WERI-Rb-1 (cell line): ENCODE measurements at regions not wholly inside any gene's neighbourhood (a gene's known extent, or its start where the extent isn't known, plus 50 kb on each side); places are given as distances from the start of the nearest gene placed in this dataset.

Experiments used
- DNase-seq: peaks from one replicate; pipeline ENCODE4 v3.0.0-alpha.2; 2020
- H3K27ac ChIP-seq: fragments of 250-450 bp; sonication (Bioruptor Pico); 2 replicates; pipeline ENCODE4 v1.5.1; 2020; ENCODE audit warnings: mild to moderate bottlenecking, moderate library complexity
- H3K27me3 ChIP-seq: fragments of 250-450 bp; sonication (Bioruptor Pico); 2 replicates; pipeline ENCODE4 v1.5.1; 2021; ENCODE audit warnings: mild to moderate bottlenecking, low read depth, moderate library complexity; ENCODE audit not compliant: insufficient read depth, severe bottlenecking
- H3K36me3 ChIP-seq: fragments of 250-450 bp; sonication (Bioruptor Pico); 2 replicates; pipeline ENCODE4 v1.5.1; 2020; ENCODE audit warnings: mild to moderate bottlenecking, moderate library complexity
- H3K4me3 ChIP-seq: 2 replicates; pipeline ENCODE4 v1.5.1; 2011; ENCODE audit warnings: low read depth, mild to moderate bottlenecking, control low read depth, low read length
- H3K9me3 ChIP-seq: fragments of 250-450 bp; sonication (Bioruptor Pico); 2 replicates; pipeline ENCODE4 v1.5.1; 2021; ENCODE audit warnings: mild to moderate bottlenecking, moderate library complexity; ENCODE audit not compliant: severe bottlenecking
- TF ChIP-seq, protein P1 (sequence below): IDR thresholded peaks from 2 replicates; pipeline ENCODE4 v1.5.1; 2011; ENCODE audit warnings: low read depth, mild to moderate bottlenecking, control low read depth, inconsistent platforms, low read length

DNA sequence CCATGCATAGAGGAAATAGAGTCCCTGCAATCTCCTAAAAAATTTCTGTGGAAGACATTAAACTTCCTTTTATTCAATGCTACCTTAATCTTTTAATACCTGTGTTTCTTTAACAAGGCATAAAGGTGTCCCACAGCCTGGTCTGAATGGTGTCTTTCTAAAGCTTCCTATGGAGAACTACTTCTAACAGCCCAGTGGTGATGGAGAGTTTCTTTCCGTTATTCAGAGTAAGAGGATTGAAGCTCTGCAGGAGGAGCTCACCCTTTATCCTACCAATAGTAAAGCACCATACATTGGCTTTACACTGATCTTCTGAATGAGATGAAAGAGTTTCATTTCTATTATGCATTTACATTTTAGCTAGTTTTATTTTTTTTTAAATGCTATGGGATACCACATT lies 1362.4 kb upstream of the ADGRL3 start:
- H3K9me3 ChIP-seq = peaks cover 7% of the 10 kb centered on the region
- no peak for DNase-seq
- H3K27me3 ChIP-seq = no peaks in the 10 kb centered on the region
- TF ChIP-seq, protein P1, sequence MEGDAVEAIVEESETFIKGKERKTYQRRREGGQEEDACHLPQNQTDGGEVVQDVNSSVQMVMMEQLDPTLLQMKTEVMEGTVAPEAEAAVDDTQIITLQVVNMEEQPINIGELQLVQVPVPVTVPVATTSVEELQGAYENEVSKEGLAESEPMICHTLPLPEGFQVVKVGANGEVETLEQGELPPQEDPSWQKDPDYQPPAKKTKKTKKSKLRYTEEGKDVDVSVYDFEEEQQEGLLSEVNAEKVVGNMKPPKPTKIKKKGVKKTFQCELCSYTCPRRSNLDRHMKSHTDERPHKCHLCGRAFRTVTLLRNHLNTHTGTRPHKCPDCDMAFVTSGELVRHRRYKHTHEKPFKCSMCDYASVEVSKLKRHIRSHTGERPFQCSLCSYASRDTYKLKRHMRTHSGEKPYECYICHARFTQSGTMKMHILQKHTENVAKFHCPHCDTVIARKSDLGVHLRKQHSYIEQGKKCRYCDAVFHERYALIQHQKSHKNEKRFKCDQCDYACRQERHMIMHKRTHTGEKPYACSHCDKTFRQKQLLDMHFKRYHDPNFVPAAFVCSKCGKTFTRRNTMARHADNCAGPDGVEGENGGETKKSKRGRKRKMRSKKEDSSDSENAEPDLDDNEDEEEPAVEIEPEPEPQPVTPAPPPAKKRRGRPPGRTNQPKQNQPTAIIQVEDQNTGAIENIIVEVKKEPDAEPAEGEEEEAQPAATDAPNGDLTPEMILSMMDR = no peak
- peak overlapping the region; percentile 54 for H3K27ac ChIP-seq
- no peak overlapping the region for H3K4me3 ChIP-seq
- H3K36me3 ChIP-seq = no peaks in the 10 kb centered on the region

DNA sequence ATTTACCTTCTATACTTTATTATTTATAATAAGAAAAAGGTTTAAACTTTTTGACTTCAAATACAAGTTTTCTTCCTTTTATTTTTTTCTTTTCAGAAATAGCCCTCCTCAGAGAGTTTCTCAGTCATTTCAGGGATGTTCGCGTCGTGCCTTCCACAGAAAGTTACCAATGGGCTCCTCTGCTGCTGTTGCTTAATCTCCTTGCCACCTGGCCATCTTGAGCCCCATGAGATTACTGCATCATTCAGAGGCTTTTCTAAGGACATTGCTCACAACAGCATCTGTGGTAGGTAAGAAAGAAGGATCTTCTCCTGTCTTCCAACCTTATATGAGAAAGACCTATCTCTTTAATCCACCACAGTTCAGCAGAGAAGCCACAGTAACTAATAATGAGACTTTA lies 1361.9 kb upstream of the ADGRL3 start:
- TF ChIP-seq, protein P1 = no peak
- H3K27me3 ChIP-seq = no peaks in the 10 kb centered on the region

DNA sequence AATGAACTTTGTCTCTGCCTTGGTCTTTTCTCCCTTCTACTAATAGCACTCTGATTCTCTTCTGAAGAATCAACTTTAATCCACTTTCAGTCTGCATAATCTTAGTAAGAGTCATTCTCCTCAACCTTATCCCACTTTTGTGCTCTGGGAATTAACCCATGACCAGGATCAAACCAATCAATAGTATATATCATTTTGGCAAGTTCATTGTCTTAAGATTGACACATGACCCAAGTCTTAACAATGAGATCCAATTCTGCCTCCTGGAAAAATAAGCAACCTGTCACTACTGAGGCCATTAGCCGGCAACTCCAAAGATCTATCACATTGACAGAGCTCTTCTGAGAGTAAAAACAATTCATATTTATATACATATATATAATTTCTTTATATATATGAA lies 1358.4 kb upstream of the ADGRL3 start:
- H3K27ac ChIP-seq = no peak overlapping the region
- no peaks in the 10 kb centered on the region for H3K27me3 ChIP-seq
- no peak overlapping the region for H3K4me3 ChIP-seq
- no peak for DNase-seq
- TF ChIP-seq, protein P1 = no peak
- H3K9me3 ChIP-seq = peaks cover 14% of the 10 kb centered on the region
- no peaks in the 10 kb centered on the region for H3K36me3 ChIP-seq

More for the DNA sequence above, 1361.9 kb upstream of the ADGRL3 start:
- peak; percentile 69 for DNase-seq
- no peak overlapping the region for H3K4me3 ChIP-seq
- peak overlapping the region; percentile 54 for H3K27ac ChIP-seq
- peaks cover 7% of the 10 kb centered on the region for H3K9me3 ChIP-seq
- H3K36me3 ChIP-seq = no peaks in the 10 kb centered on the region

DNA sequence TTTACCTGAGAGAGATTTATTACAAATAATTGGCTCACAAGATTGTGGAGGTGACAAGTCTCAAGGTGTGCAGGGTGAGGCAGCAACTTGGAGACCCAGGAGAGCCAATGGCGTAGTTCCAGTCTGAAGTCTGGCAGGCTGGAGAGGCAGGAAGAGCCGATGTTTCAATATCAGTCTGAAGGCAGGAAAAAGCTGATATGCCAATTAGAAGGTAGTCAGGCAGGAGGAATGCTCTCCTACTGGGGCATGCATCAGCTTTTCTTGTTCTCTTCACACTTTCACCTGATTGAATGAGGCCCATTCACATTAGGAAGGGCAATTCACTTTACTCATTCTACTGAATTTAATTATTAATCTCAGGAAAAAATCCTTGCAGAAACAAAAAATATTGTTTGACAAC lies 1351.7 kb upstream of the ADGRL3 start:
- DNase-seq = no peak
- Histone ChIP-seq H3K36me3 (no peaks in the 10 kb centered on the region), H3K27me3 (no peaks in the 10 kb centered on the region), H3K27ac (no peak overlapping the region), H3K4me3 (no peak overlapping the region), H3K9me3 (peaks cover 5% of the 10 kb centered on the region)
- TF ChIP-seq, protein P1 = no peak

DNA sequence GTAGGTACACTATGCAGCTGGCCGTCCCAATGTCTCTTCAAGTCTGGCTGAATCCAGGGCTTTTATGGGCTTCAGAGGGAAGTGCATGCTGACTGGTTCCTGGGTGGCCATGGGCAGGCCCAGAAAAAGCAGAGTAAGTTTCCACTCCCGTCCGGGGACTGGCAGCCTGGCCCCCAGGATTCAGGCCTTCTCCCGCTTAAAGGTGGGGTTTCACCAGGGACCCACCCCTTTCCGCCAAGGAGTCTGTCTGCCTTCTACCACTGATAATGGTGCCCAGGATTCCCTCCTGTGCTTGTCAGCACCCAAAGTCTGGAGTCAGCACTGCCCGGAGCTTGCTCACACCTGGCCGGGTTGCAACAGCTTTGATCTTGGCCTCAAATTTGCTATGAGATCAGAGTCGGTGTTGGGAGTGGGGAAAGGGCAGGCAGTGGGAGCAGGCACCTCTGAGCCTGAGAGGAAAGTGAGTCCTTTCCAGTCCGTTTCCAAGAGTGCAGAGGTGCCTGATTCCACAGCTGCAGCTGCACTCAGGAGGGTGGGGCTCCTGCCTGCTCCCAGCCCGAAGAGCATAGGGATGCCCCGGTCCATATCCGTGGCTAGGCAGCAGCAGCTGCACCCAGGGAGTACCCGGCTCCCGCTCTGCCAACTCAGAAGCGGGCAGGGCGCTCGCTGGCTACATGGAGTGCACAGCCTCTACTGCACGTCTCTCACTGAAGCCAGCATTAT lies 1344.3 kb upstream of the ADGRL3 start:
- DNase-seq = no peak
- H3K36me3 ChIP-seq = no peaks in the 10 kb centered on the region
- no peaks in the 10 kb centered on the region for H3K27me3 ChIP-seq
- no peak overlapping the region for H3K4me3 ChIP-seq
- TF ChIP-seq, protein P1 = no peak
- no peak overlapping the region for H3K27ac ChIP-seq
- H3K9me3 ChIP-seq = no peaks in the 10 kb centered on the region

DNA sequence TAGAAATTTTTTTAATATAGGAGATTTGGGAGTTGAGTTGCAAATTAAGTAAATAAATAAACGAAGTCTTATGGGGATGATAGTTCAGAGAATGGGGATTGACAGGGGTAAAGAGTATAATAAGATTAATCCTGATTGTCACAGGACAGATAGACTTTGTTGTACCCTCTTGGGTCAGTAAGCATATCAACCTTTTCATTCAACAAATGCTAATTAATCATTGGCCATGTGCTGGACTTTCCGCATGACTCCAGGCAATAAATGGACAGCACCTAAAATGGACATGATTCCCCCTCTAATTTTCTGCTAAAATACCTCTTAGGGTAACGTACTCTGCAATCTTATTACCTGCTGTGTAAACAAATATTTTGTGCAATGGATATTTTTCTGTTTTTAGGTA lies 1331.1 kb upstream of the ADGRL3 start:
- no peak for DNase-seq
- Histone ChIP-seq H3K27ac (no peak overlapping the region), H3K27me3 (no peaks in the 10 kb centered on the region), H3K36me3 (no peaks in the 10 kb centered on the region), H3K4me3 (no peak overlapping the region), H3K9me3 (no peaks in the 10 kb centered on the region)
- TF ChIP-seq, protein P1 = no peak
